Prostate gland (tissue), 2 donors: ENCODE measurements at regions not wholly inside any gene's neighbourhood (a gene's known extent, or its start where the extent isn't known, plus 50 kb on each side); places are given as distances from the start of the nearest gene placed in this dataset.

ENCODE experiments used
- DNase-seq: peaks from one replicate; pipeline ENCODE4 v3.0.0-alpha.2; 2019; ENCODE audit warnings: low spot score
- H3K27ac ChIP-seq, 2 donors: fragments of 200-600 bp; sonication (generic); 2 replicates each; pipeline ENCODE4 v1.5.1; 2017 to 2019
- H3K27me3 ChIP-seq: fragments of 200-600 bp; sonication (generic); replicated peaks from 2 replicates; pipeline ENCODE4 v1.5.1; 2019; ENCODE audit not compliant: insufficient read depth
- H3K36me3 ChIP-seq, 2 donors: fragments of 200-600 bp; sonication (generic); 1 replicate in 1 of 2; 2 replicates in 1 of 2; pipeline versions ENCODE4 v1.5.1 to v1.8.1; 2017 to 2019
- H3K4me1 ChIP-seq: fragments of 200-600 bp; sonication (generic); replicated peaks from 2 replicates; pipeline ENCODE4 v1.5.1; 2019
- H3K4me3 ChIP-seq, 2 donors: fragments of 200-600 bp; sonication (generic); 2 replicates each; pipeline ENCODE4 v1.5.1; 2017 to 2019
- H3K9me3 ChIP-seq: fragments of 200-600 bp; sonication (generic); 2 replicates; pipeline ENCODE4 v1.5.1; 2017
- POLR2A ChIP-seq: fragments of 450-650 bp; IDR thresholded peaks from one replicate; pipeline ENCODE4 v1.6.1; 2016; ENCODE audit warnings: antibody characterized with exemption, mild to moderate bottlenecking
- POLR2AphosphoS5 ChIP-seq: sonication (generic); formaldehyde crosslinking; IDR thresholded peaks from one replicate; pipeline ENCODE4 v1.6.1; 2017; ENCODE audit warnings: antibody characterized with exemption
- WGBS: methylation state at CpG from one replicate; pipeline ENCODE4 v1.1.5; 2018; 5-methylcytosine and 5-hydroxymethylcytosine counted together
- intact Hi-C: fragments of 100-400 bp; cut with DNase I; formaldehyde crosslinking; loops from one replicate; pipeline ENCODE4 v1.14.2; 2022
- TF ChIP-seq, protein P1 (sequence below), 4 experiments: fragments of 200-600 bp in 2 of 4; fragments of 450-650 bp in 2 of 4; sonication (generic) in 2 of 4; IDR thresholded peaks; 1 replicate in 3 of 4; 2 replicates in 1 of 4; pipeline ENCODE4 v1.5.1; 2016 to 2019; ENCODE audit warnings: antibody characterized with exemption in 4 of 4, mild to moderate bottlenecking in 2 of 4, moderate library complexity in 2 of 4

DNA sequence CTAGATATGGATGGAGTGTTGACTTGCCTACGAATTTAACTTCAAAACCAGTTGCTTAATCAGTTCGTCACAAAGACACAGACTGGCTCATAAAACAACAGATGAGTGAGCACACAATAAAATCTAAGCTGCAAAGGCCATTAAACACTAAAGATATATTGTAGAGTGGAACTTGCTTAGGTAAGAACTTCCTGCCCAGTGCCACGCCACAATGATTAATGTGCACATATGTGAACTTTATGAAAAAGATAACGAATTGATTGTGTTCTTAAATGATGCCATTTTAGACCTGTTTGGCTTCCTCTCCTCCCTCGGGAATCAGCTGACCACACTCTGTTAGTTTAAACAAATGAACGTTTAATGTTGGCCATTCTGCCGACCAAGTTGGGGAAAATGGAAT, 2031.3 kb upstream of the CELF4 start:
- WGBS: 25% methylated on average over 7 of the region's 7 CpGs
- H3K36me3 ChIP-seq: no peaks in the 10 kb centered on the region
- intact Hi-C loops: no loop called here

DNA sequence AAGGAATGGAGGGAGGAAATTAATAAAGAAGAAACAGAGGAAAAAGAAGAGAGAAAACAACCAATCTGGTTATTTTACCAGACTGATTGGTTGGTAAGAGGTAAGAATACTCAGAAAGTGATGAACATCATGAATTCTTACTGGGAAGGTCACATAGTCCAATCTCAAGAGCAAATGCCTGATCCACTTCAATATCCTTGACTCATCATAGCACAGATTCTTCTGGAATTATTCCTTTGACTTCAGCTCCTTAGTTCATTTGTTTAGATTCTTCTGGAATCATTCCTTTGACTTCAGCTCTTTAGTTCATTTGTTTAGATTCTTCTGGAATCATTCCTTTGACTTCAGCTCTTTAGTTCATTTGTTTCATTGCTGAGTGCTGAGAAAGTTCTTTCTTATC, 2030.6 kb upstream of the CELF4 start:
- no peak for DNase-seq
- no peak for TF ChIP-seq POLR2A
- Histone ChIP-seq H3K27me3 (no peaks in the 10 kb centered on the region), H3K4me3 (no peak overlapping the region), H3K4me1 (no peaks in the 10 kb centered on the region), H3K27ac (no peak overlapping the region), H3K36me3 (no peaks in the 10 kb centered on the region), H3K9me3 (no peaks in the 10 kb centered on the region)
- intact Hi-C loops: no loop called here

More for the DNA sequence above, 2031.3 kb upstream of the CELF4 start:
- H3K9me3 ChIP-seq: no peaks in the 10 kb centered on the region
- no peak for DNase-seq
- TF ChIP-seq POLR2A: no peak
- no peak for TF ChIP-seq POLR2AphosphoS5
- TF ChIP-seq, protein P1, sequence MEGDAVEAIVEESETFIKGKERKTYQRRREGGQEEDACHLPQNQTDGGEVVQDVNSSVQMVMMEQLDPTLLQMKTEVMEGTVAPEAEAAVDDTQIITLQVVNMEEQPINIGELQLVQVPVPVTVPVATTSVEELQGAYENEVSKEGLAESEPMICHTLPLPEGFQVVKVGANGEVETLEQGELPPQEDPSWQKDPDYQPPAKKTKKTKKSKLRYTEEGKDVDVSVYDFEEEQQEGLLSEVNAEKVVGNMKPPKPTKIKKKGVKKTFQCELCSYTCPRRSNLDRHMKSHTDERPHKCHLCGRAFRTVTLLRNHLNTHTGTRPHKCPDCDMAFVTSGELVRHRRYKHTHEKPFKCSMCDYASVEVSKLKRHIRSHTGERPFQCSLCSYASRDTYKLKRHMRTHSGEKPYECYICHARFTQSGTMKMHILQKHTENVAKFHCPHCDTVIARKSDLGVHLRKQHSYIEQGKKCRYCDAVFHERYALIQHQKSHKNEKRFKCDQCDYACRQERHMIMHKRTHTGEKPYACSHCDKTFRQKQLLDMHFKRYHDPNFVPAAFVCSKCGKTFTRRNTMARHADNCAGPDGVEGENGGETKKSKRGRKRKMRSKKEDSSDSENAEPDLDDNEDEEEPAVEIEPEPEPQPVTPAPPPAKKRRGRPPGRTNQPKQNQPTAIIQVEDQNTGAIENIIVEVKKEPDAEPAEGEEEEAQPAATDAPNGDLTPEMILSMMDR (IDR thresholded peaks at IDR 0.05): no peak
- no peak overlapping the region for H3K27ac ChIP-seq
- H3K27me3 ChIP-seq: no peaks in the 10 kb centered on the region
- H3K4me3 ChIP-seq: no peak overlapping the region
- no peaks in the 10 kb centered on the region for H3K4me1 ChIP-seq

DNA sequence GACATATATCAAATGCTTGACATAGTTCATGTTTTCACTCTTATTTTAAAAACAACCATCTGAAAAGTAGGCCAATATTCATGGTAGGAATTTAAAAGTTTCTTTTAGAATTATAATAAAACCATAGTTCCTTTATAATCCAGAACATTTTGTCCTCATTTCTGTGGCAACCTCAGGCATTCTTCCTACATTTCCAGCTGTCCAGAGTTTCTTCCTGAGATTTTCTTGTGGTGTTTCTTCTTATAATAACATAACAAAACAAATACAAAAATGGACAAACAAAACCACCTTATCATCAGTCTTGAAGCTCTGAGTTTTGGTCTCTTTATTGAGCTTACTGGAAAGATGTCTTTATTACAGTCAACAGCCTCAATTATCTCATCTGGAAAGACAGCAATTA, 2028.6 kb upstream of the CELF4 start:
- Histone ChIP-seq H3K4me3 (no peak overlapping the region), H3K9me3 (no peaks in the 10 kb centered on the region), H3K27me3 (no peaks in the 10 kb centered on the region), H3K4me1 (no peaks in the 10 kb centered on the region), H3K27ac (no peak overlapping the region), H3K36me3 (no peaks in the 10 kb centered on the region)
- TF ChIP-seq POLR2AphosphoS5 (no peak), POLR2A (no peak)
- TF ChIP-seq, protein P1 (IDR thresholded peaks at IDR 0.05): no peak
- intact Hi-C loops: no loop called here
- DNase-seq: no peak

DNA sequence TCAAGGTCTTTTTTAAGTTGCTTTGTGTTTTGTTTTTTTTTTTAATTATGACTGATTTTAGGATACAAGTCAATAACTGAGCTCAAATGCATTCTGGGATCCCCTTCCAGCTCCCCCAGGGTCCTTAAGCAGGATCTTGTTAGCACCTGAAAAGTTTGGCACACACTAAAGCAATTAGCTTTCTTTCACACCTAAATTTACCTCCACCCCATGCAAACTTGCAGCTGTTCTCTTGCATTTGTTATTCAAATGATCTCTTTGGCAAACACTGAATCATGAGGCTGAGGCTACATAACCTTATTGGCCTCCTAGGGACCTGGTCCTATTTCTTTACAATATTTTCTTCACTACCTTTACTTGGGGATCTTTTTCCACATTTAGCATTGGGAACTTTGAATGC, 2026.1 kb upstream of the CELF4 start:
- Histone ChIP-seq H3K36me3 (no peaks in the 10 kb centered on the region), H3K4me1 (no peaks in the 10 kb centered on the region), H3K4me3 (no peak overlapping the region), H3K27me3 (no peaks in the 10 kb centered on the region), H3K27ac (no peak overlapping the region), H3K9me3 (no peaks in the 10 kb centered on the region)
- no peak for DNase-seq
- intact Hi-C loops: no loop called here
- TF ChIP-seq, protein P1 (IDR thresholded peaks at IDR 0.05): no peak
- no peak for TF ChIP-seq POLR2A
- TF ChIP-seq POLR2AphosphoS5: no peak

DNA sequence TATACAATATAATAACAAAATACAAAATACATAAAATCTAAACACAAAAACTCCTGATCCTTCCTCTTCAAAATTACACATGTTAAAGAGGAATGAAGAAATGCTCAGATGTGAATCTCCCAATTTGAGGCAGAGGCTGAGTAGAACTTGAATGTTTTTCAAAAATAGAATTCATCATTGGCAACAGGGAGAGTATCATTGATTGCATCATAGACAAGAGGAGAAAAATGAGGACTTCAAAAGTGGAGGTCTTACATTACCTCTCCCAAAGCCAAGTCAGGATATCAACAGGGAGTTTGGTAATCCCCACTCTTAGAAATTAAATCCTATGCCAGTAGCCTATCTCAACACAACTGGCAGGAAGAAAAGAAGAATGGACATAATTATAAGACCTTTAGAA, 2023.9 kb upstream of the CELF4 start:
- no peak for TF ChIP-seq POLR2AphosphoS5
- TF ChIP-seq, protein P1 (IDR thresholded peaks at IDR 0.05): no peak
- no peak for TF ChIP-seq POLR2A
- no peaks in the 10 kb centered on the region for H3K36me3 ChIP-seq
- H3K27ac ChIP-seq: no peak overlapping the region
- H3K9me3 ChIP-seq: no peaks in the 10 kb centered on the region
- no peaks in the 10 kb centered on the region for H3K4me1 ChIP-seq
- no peak overlapping the region for H3K4me3 ChIP-seq
- intact Hi-C loops: no loop called here
- H3K27me3 ChIP-seq: no peaks in the 10 kb centered on the region
- DNase-seq: no peak

DNA sequence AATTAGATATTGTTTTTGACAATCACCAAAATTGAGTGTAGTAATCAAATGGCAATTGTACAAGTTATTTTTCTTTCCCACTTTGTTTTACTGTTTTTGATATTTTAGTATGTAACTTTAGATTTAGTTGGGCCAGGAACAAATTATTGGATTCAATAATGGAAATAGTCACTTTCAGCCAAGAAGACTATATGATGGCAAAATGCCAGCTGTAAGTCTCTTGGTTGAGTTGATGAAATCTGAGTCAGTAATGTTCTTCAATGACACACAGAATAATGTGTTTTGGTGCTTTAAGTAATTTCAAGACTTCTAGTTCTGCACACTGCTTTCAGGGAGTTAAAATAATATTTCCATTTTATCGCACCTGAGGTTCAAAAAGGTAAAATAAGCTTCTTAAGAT, 2022.0 kb upstream of the CELF4 start:
- Histone ChIP-seq H3K27me3 (no peaks in the 10 kb centered on the region), H3K36me3 (no peaks in the 10 kb centered on the region), H3K27ac (no peak overlapping the region), H3K9me3 (no peaks in the 10 kb centered on the region), H3K4me3 (no peak overlapping the region), H3K4me1 (no peaks in the 10 kb centered on the region)
- DNase-seq: no peak
- intact Hi-C loops: no loop called here
- TF ChIP-seq, protein P1 (IDR thresholded peaks at IDR 0.05): no peak
- no peak for TF ChIP-seq POLR2A
- no peak for TF ChIP-seq POLR2AphosphoS5
- WGBS: 98% methylated on average over 1 of the region's 1 CpG
